Cardiac muscle cell (in vitro differentiated cells and primary cell): ENCODE measurements at regions not wholly inside any gene's neighbourhood (a gene's known extent, or its start where the extent isn't known, plus 50 kb on each side); places are given as distances from the start of the nearest gene placed in this dataset.

Experiments
- DNase-seq, 2 donors: peaks; one replicate each; pipeline versions ENCODE4 v3.0.0 to v3.0.0-alpha.2; 2010 to 2017; ENCODE audit warnings: low read depth in 1 of 2, low spot score in 1 of 2
- H3K27ac ChIP-seq: fragments of 200-600 bp; sonication (generic); 2 replicates; pipeline ENCODE4 v1.5.1; 2016
- H3K27me3 ChIP-seq: fragments of 200-600 bp; sonication (generic); 2 replicates; pipeline ENCODE4 v1.6.0; 2016; ENCODE audit warnings: control low read depth
- H3K36me3 ChIP-seq: fragments of 200-600 bp; sonication (generic); 2 replicates; pipeline ENCODE4 v1.5.1; 2016; ENCODE audit warnings: control low read depth
- H3K4me1 ChIP-seq: fragments of 200-600 bp; sonication (generic); 2 replicates; pipeline ENCODE4 v1.8.1; 2017; ENCODE audit warnings: low read depth, mild to moderate bottlenecking, mixed run types
- H3K4me3 ChIP-seq: fragments of 200-600 bp; sonication (generic); 2 replicates; pipeline ENCODE4 v1.5.1; 2016; ENCODE audit warnings: mild to moderate bottlenecking
- H3K9me3 ChIP-seq: fragments of 200-600 bp; sonication (generic); 2 replicates; pipeline ENCODE4 v1.5.1; 2017; ENCODE audit warnings: low read depth, mild to moderate bottlenecking, control low read depth
- CTCF ChIP-seq: IDR thresholded peaks from 2 replicates; pipeline ENCODE4 v1.5.1; 2012; ENCODE audit warnings: low read depth, mild to moderate bottlenecking, low read length

- Histone ChIP-seq H3K4me1 (no peaks in the 10 kb centered on the region), H3K4me3 (no peak overlapping the region), H3K27ac (no peak overlapping the region), H3K9me3 (no peaks in the 10 kb centered on the region), H3K36me3 (no peaks in the 10 kb centered on the region), H3K27me3 (no peaks in the 10 kb centered on the region)
- no peak for TF ChIP-seq CTCF
- DNase-seq = no peak
These were observed 118.7 kb upstream of the WNT4 start for GRCh38 chr1:22261580-22261979.

GRCh38 chr1:22262583-22262982 is 119.7 kb upstream of the WNT4 start:
- Histone ChIP-seq H3K27me3 (no peaks in the 10 kb centered on the region), H3K4me1 (no peaks in the 10 kb centered on the region), H3K27ac (no peak overlapping the region), H3K4me3 (no peak overlapping the region), H3K36me3 (no peaks in the 10 kb centered on the region), H3K9me3 (no peaks in the 10 kb centered on the region)
- no peak for DNase-seq
- TF ChIP-seq CTCF = no peak

- Histone ChIP-seq H3K4me3 (no peak overlapping the region), H3K9me3 (no peaks in the 10 kb centered on the region), H3K27ac (no peak overlapping the region), H3K4me1 (no peaks in the 10 kb centered on the region), H3K36me3 (no peaks in the 10 kb centered on the region), H3K27me3 (no peaks in the 10 kb centered on the region)
- DNase-seq = no peak
- no peak for TF ChIP-seq CTCF
These were observed 120.5 kb upstream of the WNT4 start for GRCh38 chr1:22263359-22263758.

GRCh38 chr1:22264464-22265341 is 121.8 kb upstream of the WNT4 start:
- TF ChIP-seq CTCF = no peak
- no peak for DNase-seq
- Histone ChIP-seq H3K4me1 (no peaks in the 10 kb centered on the region), H3K36me3 (no peaks in the 10 kb centered on the region), H3K27me3 (no peaks in the 10 kb centered on the region), H3K4me3 (no peak overlapping the region), H3K9me3 (no peaks in the 10 kb centered on the region), H3K27ac (no peak overlapping the region)

GRCh38 chr1:22266141-22266540 is 123.2 kb upstream of the WNT4 start:
- Histone ChIP-seq H3K27ac (no peak overlapping the region), H3K4me1 (no peaks in the 10 kb centered on the region), H3K9me3 (no peaks in the 10 kb centered on the region), H3K36me3 (no peaks in the 10 kb centered on the region), H3K27me3 (no peaks in the 10 kb centered on the region), H3K4me3 (no peak overlapping the region)
- no peak for DNase-seq
- no peak for TF ChIP-seq CTCF
